Left lung (tissue), 4 donors: ENCODE measurements at regions not wholly inside any gene's neighbourhood (a gene's known extent, or its start where the extent isn't known, plus 50 kb on each side); places are given as distances from the start of the nearest gene placed in this dataset.

Source experiments
- ATAC-seq: fragments of 200-7000 bp; cut with Tn5 transposase; one replicate; pipeline ENCODE4 v1.9.1; 2020; ENCODE audit warnings: moderate library complexity
- DNase-seq, 4 donors: peaks; one replicate each; pipeline ENCODE4 v3.0.0-alpha.2; 2013 to 2020
- H3K27ac ChIP-seq, 2 donors: fragments of 200-600 bp; sonication (generic) in 1 of 2; one replicate each; pipeline versions ENCODE4 v1.5.0 to v1.8.0; 2020 to 2021
- H3K27me3 ChIP-seq, 2 donors: fragments of 200-600 bp; sonication (generic) in 1 of 2; one replicate each; pipeline versions ENCODE4 v1.5.0 to v1.8.0; 2020 to 2021
- H3K36me3 ChIP-seq, 2 donors: fragments of 200-600 bp; sonication (generic) in 1 of 2; one replicate each; pipeline versions ENCODE4 v1.5.0 to v1.8.0; 2020 to 2021
- H3K4me1 ChIP-seq, 2 donors: fragments of 200-600 bp; one replicate each; pipeline ENCODE4 v1.8.0; 2021
- H3K4me3 ChIP-seq, 2 donors: fragments of 200-600 bp; sonication (generic) in 1 of 2; one replicate each; pipeline versions ENCODE4 v1.5.0 to v1.8.0; 2020 to 2021; ENCODE audit warnings: mild to moderate bottlenecking in 1 of 2
- H3K9me3 ChIP-seq, 2 donors: fragments of 200-600 bp; sonication (generic) in 1 of 2; one replicate each; pipeline versions ENCODE4 v1.5.0 to v1.8.0; 2020 to 2021
- CTCF ChIP-seq, 2 donors: fragments of 200-600 bp; sonication (generic) in 1 of 2; IDR thresholded peaks; one replicate each; pipeline versions ENCODE4 v1.5.0 to v1.8.0; 2021; ENCODE audit warnings: antibody characterized with exemption in 2 of 2
- intact Hi-C, 2 donors: fragments of 100-400 bp; cut with DNase I; formaldehyde crosslinking; loops; one replicate each; pipeline versions ENCODE4 v1.11.2 to v1.14.2; 2022
- donor health status: DM: no; HTN: yes; CAD: no.
- donor health status: DM: no; HTN: no; CAD: no.

- DNase-seq = no peak
- H3K27ac ChIP-seq = no peak overlapping the region
- H3K27me3 ChIP-seq = no peaks in the 10 kb centered on the region
- no peak overlapping the region for H3K4me3 ChIP-seq
- no peaks in the 10 kb centered on the region for H3K36me3 ChIP-seq
- ATAC-seq = no peak
- no peaks in the 10 kb centered on the region for H3K4me1 ChIP-seq
- TF ChIP-seq CTCF (IDR thresholded peaks at IDR 0.05) = no peak
- H3K9me3 ChIP-seq = no peaks in the 10 kb centered on the region
- intact Hi-C loops = no loop called here
Measured at GRCh38 chr12:88251798-88252197, 109.7 kb downstream of the TMTC3 start.

- ATAC-seq (no peak), DNase-seq (peak in 2 of 4 donors; percentile 69 to 72)
- H3K4me1 ChIP-seq = no peaks in the 10 kb centered on the region
- no peak overlapping the region for H3K27ac ChIP-seq
- no peak for TF ChIP-seq CTCF (IDR thresholded peaks at IDR 0.05)
- H3K9me3 ChIP-seq = no peaks in the 10 kb centered on the region
- H3K27me3 ChIP-seq = no peaks in the 10 kb centered on the region
- H3K4me3 ChIP-seq = no peak overlapping the region
- intact Hi-C loops = no loop called here
- H3K36me3 ChIP-seq = no peaks in the 10 kb centered on the region
Measured at GRCh38 chr12:88253371-88253978, 111.4 kb downstream of the TMTC3 start.

- DNase-seq (no peak), ATAC-seq (no peak)
- Histone ChIP-seq H3K4me3 (no peak overlapping the region), H3K9me3 (no peaks in the 10 kb centered on the region), H3K36me3 (no peaks in the 10 kb centered on the region), H3K4me1 (no peaks in the 10 kb centered on the region), H3K27ac (no peak overlapping the region), H3K27me3 (no peaks in the 10 kb centered on the region)
- TF ChIP-seq CTCF (IDR thresholded peaks at IDR 0.05) = no peak
- intact Hi-C loops = no loop called here
Measured at GRCh38 chr12:88255224-88255623, 113.1 kb downstream of the TMTC3 start.

- intact Hi-C loops = no loop called here
- H3K27ac ChIP-seq = no peak overlapping the region
- ATAC-seq (no peak), DNase-seq (no peak)
- H3K4me1 ChIP-seq = no peaks in the 10 kb centered on the region
- H3K4me3 ChIP-seq = no peak overlapping the region
- H3K36me3 ChIP-seq = no peaks in the 10 kb centered on the region
- no peaks in the 10 kb centered on the region for H3K27me3 ChIP-seq
- no peak for TF ChIP-seq CTCF (IDR thresholded peaks at IDR 0.05)
- no peaks in the 10 kb centered on the region for H3K9me3 ChIP-seq
Measured at GRCh38 chr12:88255847-88256246, 113.7 kb downstream of the TMTC3 start.

GRCh38 chr12:88258396-88258795 is 116.3 kb downstream of the TMTC3 start:
- ATAC-seq (no peak), DNase-seq (no peak)
- Histone ChIP-seq H3K4me1 (no peaks in the 10 kb centered on the region), H3K9me3 (no peaks in the 10 kb centered on the region), H3K36me3 (no peaks in the 10 kb centered on the region), H3K4me3 (no peak overlapping the region), H3K27me3 (no peaks in the 10 kb centered on the region), H3K27ac (no peak overlapping the region)
- TF ChIP-seq CTCF (IDR thresholded peaks at IDR 0.05) = no peak
- intact Hi-C loops = no loop called here
